ENCODE measurements at regions not wholly inside any gene's neighbourhood (a gene's known extent, or its start where the extent isn't known, plus 50 kb on each side); places are given as distances from the start of the nearest gene placed in this dataset.

DNA sequence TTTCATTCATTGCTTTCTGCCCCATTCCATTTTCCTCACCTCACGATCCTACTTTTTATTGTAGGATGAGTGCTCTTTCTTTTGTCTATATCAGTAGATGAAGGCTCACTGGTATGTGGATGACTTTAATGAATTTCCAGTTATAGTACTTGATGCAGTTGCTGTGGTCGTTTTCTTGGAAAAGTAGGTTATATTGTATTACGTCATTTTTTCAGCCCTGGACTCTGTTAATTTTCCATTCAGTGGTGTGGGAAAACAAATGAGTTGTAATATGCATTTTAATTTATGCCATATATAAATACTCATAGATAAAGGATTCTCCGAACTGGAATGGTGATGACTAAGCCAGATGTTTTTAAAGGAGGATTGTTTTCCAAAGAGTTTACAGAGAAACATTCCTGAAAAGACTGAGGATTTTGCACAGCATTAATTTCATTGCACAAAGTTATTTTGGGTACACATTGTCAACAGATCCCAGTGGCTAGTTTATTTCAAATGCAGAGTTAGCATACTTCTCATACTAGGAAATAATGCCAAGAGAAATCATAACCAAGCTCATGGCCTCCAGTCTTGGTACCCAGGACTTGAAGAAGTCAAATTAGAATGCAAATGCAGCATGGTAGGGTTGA lies 189.7 kb downstream of the PAX3 start:
- no peaks in the 10 kb centered on the region for H3K27me3 ChIP-seq (replicated peaks; ENCODE audit: insufficient read depth, low read depth, low read length, poor library complexity)
- H3K36me3 ChIP-seq (ENCODE audit: insufficient read depth, low read length, poor library complexity, severe bottlenecking): no peaks in the 10 kb centered on the region
- no peak overlapping the region for H3K4me3 ChIP-seq (ENCODE audit: low read depth, low read length, poor library complexity, severe bottlenecking)
- POLR2A ChIA-PET (ENCODE audit: low non-redundant PET): no interaction called here
- no TSS peak for BruUV-seq (replicated peaks)
- TF ChIP-seq CTCF (conservative IDR thresholded peaks at IDR 0.05; ENCODE audit: low read depth, low read length) (no peak), EZH2 (IDR thresholded peaks at IDR 0.05; ENCODE audit: borderline replicate concordance, low read depth, low read length, poor library complexity, severe bottlenecking) (no peak)
- H3K27ac ChIP-seq (ENCODE audit: low read depth, low read length, poor library complexity, severe bottlenecking): no peak overlapping the region
- H3K9me3 ChIP-seq (ENCODE audit: low read depth, low read length, poor library complexity, severe bottlenecking): no peaks in the 10 kb centered on the region
- DNase-seq (ENCODE audit: low spot score): no peak
- intact Hi-C loops (cut with micrococcal nuclease; ENCODE audit: unreplicated experiment): no loop called here
- no peaks in the 10 kb centered on the region for H3K4me1 ChIP-seq (ENCODE audit: insufficient read depth, low read length, poor library complexity, severe bottlenecking)
- CTCF ChIA-PET: no interaction called here

- Histone ChIP-seq H3K9me3 (ENCODE audit: low read depth, low read length, poor library complexity, severe bottlenecking) (no peaks in the 10 kb centered on the region), H3K4me3 (ENCODE audit: low read depth, low read length, poor library complexity, severe bottlenecking) (no peak overlapping the region), H3K27me3 (replicated peaks; ENCODE audit: insufficient read depth, low read depth, low read length, poor library complexity) (no peaks in the 10 kb centered on the region), H3K27ac (ENCODE audit: low read depth, low read length, poor library complexity, severe bottlenecking) (no peak overlapping the region), H3K36me3 (ENCODE audit: insufficient read depth, low read length, poor library complexity, severe bottlenecking) (no peaks in the 10 kb centered on the region), H3K4me1 (ENCODE audit: insufficient read depth, low read length, poor library complexity, severe bottlenecking) (no peaks in the 10 kb centered on the region)
- DNase-seq (ENCODE audit: low spot score): no peak
- intact Hi-C loops (cut with micrococcal nuclease; ENCODE audit: unreplicated experiment): no loop called here
- BruUV-seq (replicated peaks): no TSS peak
- no peak for TF ChIP-seq CTCF (conservative IDR thresholded peaks at IDR 0.05; ENCODE audit: low read depth, low read length)
- ChIA-PET POLR2A (ENCODE audit: low non-redundant PET) (no interaction called here), CTCF (no interaction called here)
These were observed 190.3 kb downstream of the PAX3 start for GRCh38 chr2:222108497-222108896.

GRCh38 chr2:222105046-222105445 lies 193.8 kb downstream of the PAX3 start:
- H3K27ac ChIP-seq (ENCODE audit: low read depth, low read length, poor library complexity, severe bottlenecking): no peak overlapping the region
- TF ChIP-seq CTCF (conservative IDR thresholded peaks at IDR 0.05; ENCODE audit: low read depth, low read length): no peak
- TF ChIP-seq EZH2 (IDR thresholded peaks at IDR 0.05; ENCODE audit: borderline replicate concordance, low read depth, low read length, poor library complexity, severe bottlenecking): no peak
- BruUV-seq (replicated peaks): no TSS peak
- DNase-seq (ENCODE audit: low spot score): no peak
- H3K4me3 ChIP-seq (ENCODE audit: low read depth, low read length, poor library complexity, severe bottlenecking): no peak overlapping the region
- POLR2A ChIA-PET (ENCODE audit: low non-redundant PET): no interaction called here
- no peaks in the 10 kb centered on the region for H3K36me3 ChIP-seq (ENCODE audit: insufficient read depth, low read length, poor library complexity, severe bottlenecking)
- H3K4me1 ChIP-seq (ENCODE audit: insufficient read depth, low read length, poor library complexity, severe bottlenecking): peaks cover 16% of the 10 kb centered on the region
- no peaks in the 10 kb centered on the region for H3K27me3 ChIP-seq (replicated peaks; ENCODE audit: insufficient read depth, low read depth, low read length, poor library complexity)
- intact Hi-C loops (cut with micrococcal nuclease; ENCODE audit: unreplicated experiment): no loop called here
- no peaks in the 10 kb centered on the region for H3K9me3 ChIP-seq (ENCODE audit: low read depth, low read length, poor library complexity, severe bottlenecking)
- CTCF ChIA-PET: no interaction called here
